ENCODE measurements at regions not wholly inside any gene's neighbourhood (a gene's known extent, or its start where the extent isn't known, plus 50 kb on each side); places are given as distances from the start of the nearest gene placed in this dataset.

DNA sequence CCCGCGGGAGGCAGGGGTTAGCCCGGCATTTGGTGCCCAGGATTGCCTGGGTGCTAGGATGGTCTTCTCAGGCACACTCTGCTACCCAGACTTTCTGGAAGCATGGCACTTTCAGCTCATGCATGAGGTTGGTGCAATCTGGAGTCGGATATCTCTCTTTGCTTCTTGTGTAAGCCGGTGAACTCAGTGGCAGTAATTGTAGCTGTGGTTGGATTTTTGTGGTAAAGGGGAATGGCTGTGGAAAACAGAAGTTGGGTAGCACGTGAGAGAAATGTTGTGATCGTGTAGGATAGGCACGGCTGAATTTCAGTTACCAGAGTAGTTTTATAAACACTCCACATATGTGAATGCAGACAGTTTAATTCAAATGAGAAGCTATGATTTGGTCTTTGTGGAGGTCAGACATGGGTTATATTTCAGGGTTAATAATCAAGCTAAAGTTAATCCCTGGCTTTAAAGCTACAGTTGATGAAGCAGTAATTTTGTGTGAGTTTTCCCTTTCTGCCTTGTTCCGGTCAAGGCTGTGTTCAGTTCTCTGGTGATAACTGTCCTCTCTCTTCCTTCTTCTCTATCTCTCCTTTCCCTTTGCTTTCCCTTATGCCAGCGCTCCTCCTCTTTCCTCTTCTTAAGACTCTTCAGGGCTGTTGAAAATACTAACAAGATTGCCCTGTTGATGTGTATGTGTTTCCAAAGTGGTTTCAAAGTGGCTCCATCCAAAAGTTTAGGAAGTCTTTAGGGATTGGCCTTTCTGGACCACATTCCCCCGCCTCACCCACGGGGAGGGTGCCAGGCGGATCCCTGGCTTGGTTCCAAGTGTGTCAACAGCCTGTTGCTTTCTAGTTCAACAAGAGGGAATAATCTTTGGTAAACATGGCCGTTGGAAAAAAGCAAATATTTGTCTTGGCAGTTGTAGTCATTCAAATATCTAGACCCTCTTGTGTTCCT lies 404.6 kb upstream of the C2CD4B start:
- DNase-seq (ENCODE audit: low read depth) = peak; percentile 57
- Histone ChIP-seq H3K36me3 (ENCODE audit: control insufficient read depth, insufficient read depth, low read length) (no peaks in the 10 kb centered on the region), H3K27me3 (ENCODE audit: control insufficient read depth, insufficient read depth, low read length) (no peaks in the 10 kb centered on the region), H3K4me3 (ENCODE audit: low read depth, low read length) (no peak overlapping the region)
- TF ChIP-seq, protein P1, sequence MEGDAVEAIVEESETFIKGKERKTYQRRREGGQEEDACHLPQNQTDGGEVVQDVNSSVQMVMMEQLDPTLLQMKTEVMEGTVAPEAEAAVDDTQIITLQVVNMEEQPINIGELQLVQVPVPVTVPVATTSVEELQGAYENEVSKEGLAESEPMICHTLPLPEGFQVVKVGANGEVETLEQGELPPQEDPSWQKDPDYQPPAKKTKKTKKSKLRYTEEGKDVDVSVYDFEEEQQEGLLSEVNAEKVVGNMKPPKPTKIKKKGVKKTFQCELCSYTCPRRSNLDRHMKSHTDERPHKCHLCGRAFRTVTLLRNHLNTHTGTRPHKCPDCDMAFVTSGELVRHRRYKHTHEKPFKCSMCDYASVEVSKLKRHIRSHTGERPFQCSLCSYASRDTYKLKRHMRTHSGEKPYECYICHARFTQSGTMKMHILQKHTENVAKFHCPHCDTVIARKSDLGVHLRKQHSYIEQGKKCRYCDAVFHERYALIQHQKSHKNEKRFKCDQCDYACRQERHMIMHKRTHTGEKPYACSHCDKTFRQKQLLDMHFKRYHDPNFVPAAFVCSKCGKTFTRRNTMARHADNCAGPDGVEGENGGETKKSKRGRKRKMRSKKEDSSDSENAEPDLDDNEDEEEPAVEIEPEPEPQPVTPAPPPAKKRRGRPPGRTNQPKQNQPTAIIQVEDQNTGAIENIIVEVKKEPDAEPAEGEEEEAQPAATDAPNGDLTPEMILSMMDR (IDR thresholded peaks at IDR 0.05; ENCODE audit: insufficient read depth, low read length, poor library complexity, severe bottlenecking) = no peak

DNA sequence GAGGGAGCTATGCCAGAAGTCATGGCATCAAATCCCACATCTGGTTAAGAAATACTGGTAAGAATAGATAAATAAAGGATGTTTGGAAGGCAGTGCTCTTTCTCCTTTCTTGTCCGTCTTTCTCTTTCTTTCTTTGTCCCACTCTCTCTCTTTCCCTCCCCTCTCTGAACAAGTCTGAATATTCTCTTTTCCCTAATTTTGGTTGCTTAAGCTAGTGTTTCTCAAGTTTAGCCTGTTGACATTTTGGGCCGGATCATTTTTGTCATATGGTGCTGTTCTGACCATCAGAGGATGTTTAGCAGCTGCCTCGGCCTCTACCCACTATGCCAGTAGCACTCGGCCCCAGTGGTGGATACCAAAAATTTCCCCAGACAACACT lies 405.3 kb upstream of the C2CD4B start:
- TF ChIP-seq, protein P1 (IDR thresholded peaks at IDR 0.05; ENCODE audit: insufficient read depth, low read length, poor library complexity, severe bottlenecking) = no peak
- no peak overlapping the region for H3K4me3 ChIP-seq (ENCODE audit: low read depth, low read length)
- DNase-seq (ENCODE audit: low read depth) = no peak

DNA sequence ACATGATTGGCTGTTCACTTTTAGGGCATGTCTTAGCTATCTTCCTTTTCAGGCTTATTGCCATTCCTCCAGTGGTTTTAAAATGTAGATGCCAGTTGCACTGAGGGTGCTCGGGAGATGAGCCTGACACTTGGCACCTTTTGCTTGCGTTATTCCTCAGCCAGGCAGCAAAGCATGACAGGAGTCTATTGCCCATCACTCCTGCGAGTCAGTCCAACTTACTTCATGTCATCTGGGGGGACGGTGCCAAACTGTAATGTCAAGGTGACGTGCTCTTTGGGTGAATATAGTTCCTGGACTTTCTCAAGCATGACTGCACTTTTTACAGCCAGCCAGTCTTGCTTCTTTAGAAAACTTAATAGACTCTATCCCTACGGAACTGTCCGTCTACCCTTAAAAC lies 406.0 kb upstream of the C2CD4B start:
- no peak for DNase-seq (ENCODE audit: low read depth)
- TF ChIP-seq, protein P1 (IDR thresholded peaks at IDR 0.05; ENCODE audit: insufficient read depth, low read length, poor library complexity, severe bottlenecking) = no peak
- Histone ChIP-seq H3K36me3 (ENCODE audit: control insufficient read depth, insufficient read depth, low read length) (no peaks in the 10 kb centered on the region), H3K27me3 (ENCODE audit: control insufficient read depth, insufficient read depth, low read length) (no peaks in the 10 kb centered on the region), H3K4me3 (ENCODE audit: low read depth, low read length) (no peak overlapping the region)

More for the DNA sequence above, 405.3 kb upstream of the C2CD4B start:
- Histone ChIP-seq H3K27me3 (ENCODE audit: control insufficient read depth, insufficient read depth, low read length) (no peaks in the 10 kb centered on the region), H3K36me3 (ENCODE audit: control insufficient read depth, insufficient read depth, low read length) (no peaks in the 10 kb centered on the region)

DNA sequence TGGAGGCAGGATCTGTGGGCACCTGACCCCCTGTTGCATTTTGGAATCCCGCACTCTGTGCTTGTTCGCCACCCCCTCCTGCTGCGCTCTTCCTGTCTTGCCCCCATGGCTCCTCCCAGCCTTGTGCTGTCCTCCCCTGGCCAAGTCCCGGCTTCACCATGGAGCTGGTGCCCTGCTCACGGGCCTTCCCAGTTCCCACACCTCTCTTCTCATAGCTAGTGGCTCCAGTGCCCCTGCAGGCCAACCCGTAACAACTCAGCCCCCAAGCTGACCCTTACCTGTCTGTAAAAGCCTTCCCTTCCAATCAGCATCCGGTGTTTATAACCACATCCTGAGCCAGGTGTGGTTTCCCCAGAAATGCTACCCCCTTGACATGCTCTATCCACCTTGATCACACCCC lies 407.7 kb upstream of the C2CD4B start:
- H3K36me3 ChIP-seq (ENCODE audit: control insufficient read depth, insufficient read depth, low read length) = no peaks in the 10 kb centered on the region
- TF ChIP-seq, protein P1 (IDR thresholded peaks at IDR 0.05; ENCODE audit: insufficient read depth, low read length, poor library complexity, severe bottlenecking) = no peak
- H3K27me3 ChIP-seq (ENCODE audit: control insufficient read depth, insufficient read depth, low read length) = no peaks in the 10 kb centered on the region
- no peak overlapping the region for H3K4me3 ChIP-seq (ENCODE audit: low read depth, low read length)
- no peak for DNase-seq (ENCODE audit: low read depth)

DNA sequence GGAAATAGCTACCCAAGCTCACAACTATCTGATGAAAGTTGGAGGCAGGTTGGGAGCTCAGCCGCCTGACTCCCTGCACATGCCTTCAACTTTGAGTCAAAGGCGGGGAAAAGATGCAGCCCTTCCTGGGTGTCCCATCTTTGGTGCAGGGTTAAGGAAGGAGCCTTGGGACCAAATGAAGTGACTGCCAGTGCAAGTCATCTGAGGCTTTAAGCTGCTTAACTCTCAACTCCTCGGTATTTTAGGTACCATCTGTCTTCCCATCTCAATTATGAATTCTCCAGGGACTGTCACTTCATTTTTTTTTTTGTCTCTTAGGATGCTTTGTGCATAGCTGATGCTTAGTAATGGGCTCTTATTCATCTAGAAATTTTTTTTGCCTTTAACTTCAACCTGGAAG lies 408.8 kb upstream of the C2CD4B start:
- Histone ChIP-seq H3K36me3 (ENCODE audit: control insufficient read depth, insufficient read depth, low read length) (no peaks in the 10 kb centered on the region), H3K4me3 (ENCODE audit: low read depth, low read length) (no peak overlapping the region), H3K27me3 (ENCODE audit: control insufficient read depth, insufficient read depth, low read length) (no peaks in the 10 kb centered on the region)
- DNase-seq (ENCODE audit: low read depth) = no peak
- TF ChIP-seq, protein P1 (IDR thresholded peaks at IDR 0.05; ENCODE audit: insufficient read depth, low read length, poor library complexity, severe bottlenecking) = no peak

All from kidney epithelial cell (primary cell).